CD1c-positive myeloid dendritic cell (primary cell): ENCODE measurements at regions not wholly inside any gene's neighbourhood (a gene's known extent, or its start where the extent isn't known, plus 50 kb on each side); places are given as distances from the start of the nearest gene placed in this dataset.
A peak's percentile ranks its signal among the peaks of the same experiment; 100 is the strongest.
"Not testable (repeated sequence)": the region's sequence is repeated elsewhere in the genome, so short reads cannot be mapped to it uniquely, and the experiment has no call there.

ENCODE experiments used
- DNase-seq: peaks from one replicate; pipeline ENCODE4 v3.0.0-alpha.2; 2016; ENCODE audit errors: extremely low spot score

DNA sequence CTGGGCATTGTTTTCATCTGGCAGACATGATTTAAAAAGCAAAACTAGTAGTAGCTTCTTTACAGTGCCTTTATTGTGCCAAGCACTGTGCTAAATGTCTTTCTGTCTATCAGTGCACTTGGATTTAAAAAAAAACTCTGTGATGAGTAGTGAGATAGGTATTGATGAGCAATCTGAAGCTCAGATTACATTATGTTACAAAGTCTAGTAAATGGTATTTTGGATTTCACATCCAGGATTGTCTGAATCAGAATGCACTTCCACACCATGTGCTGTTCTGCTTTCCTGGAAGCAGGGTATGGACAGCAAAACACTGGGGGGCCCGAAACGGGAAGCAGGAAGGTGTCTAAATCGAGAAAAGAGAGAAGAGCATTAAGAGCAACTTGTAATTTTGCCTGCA, 103.4 kb upstream of the CCN2 start:
- DNase-seq: no peak

DNA sequence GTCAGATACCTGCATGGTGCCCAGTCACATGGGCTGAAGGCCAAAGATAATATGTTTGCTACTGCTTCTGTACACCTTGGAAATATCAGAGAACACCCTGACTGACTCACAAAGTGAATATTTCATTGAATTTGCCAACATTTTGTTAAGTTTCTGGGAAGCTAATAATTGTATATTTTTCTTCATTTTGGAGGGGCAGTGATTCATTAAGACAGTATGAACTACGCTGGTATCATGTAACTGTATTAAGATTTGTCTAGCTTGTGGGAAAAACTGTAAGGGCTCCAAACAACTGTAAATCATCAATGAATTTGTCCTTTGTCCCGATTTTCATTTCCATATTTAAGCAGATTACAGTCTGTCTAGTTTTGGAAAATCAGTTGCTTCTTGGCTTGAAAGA, 102.3 kb upstream of the CCN2 start:
- no peak for DNase-seq

- no peak for DNase-seq
Observed at GRCh38 chr6:132052096-132052495, 100.9 kb upstream of the CCN2 start.

DNA sequence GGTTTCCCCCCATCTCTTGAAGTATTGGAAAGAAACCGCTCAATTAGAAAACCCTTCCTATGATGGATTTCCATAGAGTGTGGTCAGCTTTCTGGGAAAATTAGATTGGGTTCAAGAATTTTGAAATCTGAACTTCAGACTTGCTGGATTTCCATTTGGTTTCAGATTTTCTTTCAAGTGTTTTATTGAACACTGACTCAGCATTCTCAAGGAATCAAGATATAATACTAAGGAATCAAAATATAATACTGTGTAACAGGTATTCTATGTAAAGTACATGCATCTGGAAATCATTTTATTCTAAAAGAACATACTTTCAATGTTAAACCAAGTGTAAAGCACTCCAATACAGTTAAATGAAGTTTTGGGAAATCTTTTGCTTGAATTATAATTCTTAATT, 94.7 kb upstream of the CCN2 start:
- no peak for DNase-seq

- no peak for DNase-seq
Observed at GRCh38 chr6:132043148-132043547, 92.0 kb upstream of the CCN2 start.

DNA sequence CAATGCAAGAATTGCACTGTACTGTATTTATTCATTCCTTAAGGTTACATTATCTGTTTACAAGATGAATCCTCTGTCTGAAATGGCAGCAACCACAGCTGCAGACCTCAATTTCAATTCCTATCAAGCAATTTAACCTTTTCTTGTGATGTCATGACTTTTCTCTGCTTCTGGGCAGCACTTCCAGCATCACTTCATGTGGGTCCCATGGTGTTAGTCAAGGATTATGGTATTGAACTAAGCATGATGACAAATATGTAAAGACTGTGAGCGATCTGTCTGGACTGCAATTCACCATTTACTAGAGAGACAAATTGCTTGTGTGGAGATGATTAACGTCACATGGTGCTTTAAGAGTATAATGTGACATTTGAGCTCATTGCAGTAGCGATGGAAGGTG, 90.5 kb upstream of the CCN2 start:
- DNase-seq: no peak

DNA sequence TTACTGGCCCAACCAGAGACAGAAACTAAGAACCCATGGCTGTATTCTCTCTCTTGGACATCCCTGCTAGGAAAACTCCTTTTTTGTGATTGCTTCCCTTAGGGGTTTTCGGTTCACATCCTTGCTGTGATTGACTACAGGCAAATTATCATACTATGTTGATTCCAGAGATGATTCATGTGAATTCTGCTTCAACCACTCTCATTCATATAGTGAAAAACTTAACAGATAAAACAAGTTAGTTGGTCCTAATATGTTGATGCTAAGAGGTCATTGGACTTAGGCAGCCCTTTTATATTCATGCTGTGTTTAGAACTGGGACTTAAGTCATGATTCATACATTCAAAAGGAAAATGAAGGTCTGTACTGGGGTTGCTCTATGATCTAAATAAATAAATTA, 76.9 kb upstream of the CCN2 start:
- no peak for DNase-seq

DNA sequence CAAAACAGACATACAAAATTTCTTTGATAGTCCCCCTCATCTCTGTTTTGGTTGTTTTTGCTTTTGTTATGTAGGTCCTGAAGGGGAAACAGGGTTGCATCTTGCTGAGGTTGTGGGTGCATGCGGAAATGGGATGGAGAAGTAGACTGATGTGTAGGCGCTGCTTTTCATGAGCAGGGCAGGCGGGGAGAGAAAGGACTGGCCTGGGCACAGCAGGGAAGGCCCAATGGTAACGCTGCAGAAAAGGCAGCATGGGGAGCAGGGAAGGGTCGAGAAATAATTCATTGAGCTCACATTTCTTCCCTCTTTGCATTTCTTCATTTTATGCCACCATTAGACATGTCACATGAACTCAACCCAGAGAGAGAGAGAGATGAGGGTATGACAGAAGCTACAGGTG, 74.3 kb upstream of the CCN2 start:
- DNase-seq: no peak

GRCh38 chr6:132023490-132023889, 72.3 kb upstream of the CCN2 start:
- no peak for DNase-seq

GRCh38 chr6:132021552-132022375, 70.6 kb upstream of the CCN2 start:
- DNase-seq: no peak

DNA sequence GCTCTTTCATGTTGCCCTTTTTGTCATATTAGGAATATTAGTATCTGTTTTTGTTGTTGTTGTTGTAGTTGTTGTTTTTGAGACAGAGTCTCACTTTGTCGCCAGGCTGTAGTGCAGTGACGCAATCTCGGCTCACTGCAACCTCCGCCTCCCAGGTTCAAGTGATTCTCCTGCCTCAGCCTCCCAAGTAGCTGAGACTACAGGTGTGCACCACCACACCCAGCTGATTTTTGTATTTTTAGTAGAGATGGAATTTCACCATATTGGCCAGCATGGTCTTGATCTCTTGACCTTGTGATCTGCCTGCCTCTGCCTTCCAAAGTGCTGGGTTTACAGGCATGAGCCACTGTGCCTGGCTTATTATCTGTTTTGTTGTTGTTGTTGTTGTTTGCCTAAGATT, 69.7 kb upstream of the CCN2 start:
- DNase-seq: not testable (repeated sequence)

GRCh38 chr6:132020138-132020581, 69.0 kb upstream of the CCN2 start:
- DNase-seq: no peak

DNA sequence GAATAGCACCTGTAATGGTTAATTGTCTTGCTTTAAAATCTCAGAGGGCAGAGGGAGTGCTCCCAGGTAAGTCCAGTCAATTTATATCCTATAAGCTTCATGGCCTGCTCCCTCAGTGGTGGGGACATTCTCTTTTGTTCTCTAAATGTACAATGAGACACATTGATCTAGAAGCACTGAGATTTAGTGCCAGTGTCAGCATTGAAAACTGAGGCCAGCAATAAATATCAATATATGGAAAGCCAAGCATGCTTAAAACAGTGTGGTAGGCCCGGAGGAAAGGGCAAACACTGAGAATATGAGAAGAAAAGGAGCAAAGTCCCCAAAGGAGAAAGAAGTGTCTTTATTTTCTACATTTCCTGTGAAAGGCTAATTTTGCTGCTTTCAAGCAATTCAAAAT, 68.4 kb upstream of the CCN2 start:
- DNase-seq: no peak

DNA sequence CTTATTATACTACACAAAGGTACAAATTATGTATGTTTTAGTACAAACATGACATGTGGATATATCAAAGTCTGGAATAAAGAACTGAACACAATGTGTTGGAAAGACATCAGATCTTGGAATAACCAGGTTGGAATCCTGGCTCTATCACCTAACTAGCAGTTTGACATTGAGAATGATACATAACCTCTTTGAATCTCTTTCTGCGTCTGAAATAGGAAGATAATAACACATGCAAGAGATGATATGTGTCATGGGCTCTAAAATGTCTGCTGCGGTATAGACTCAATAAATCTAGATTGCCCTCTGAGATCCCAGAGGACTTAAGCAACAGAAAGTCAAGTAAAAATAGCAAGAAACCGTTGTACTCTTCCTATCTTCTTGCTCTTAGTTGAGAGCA, 66.8 kb upstream of the CCN2 start:
- DNase-seq: no peak

DNA sequence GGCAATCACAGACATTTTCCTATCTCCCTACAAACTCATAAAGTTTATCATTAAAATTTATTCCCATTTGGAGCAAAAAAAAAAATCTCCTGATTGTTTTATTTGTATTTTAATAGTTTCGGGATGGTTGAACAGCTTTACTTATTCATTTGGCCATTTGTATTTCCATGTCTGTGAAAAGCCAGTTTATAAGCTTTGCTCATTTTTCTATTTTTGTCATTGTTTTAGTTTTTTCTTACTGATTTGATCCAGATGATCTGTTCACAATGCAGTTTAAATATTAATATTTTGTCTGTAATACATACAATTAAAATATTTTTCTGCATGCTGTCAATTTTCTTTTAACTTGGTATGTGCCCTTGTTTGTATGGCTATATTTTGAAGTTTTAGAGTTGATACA, 65.2 kb upstream of the CCN2 start:
- DNase-seq: no peak

GRCh38 chr6:132011582-132011981, 60.4 kb upstream of the CCN2 start:
- DNase-seq: no peak

- no peak for DNase-seq
Observed at GRCh38 chr6:132009175-132009574, 58.0 kb upstream of the CCN2 start.

- no peak for DNase-seq
Observed at GRCh38 chr6:132007474-132008190, 56.5 kb upstream of the CCN2 start.

DNA sequence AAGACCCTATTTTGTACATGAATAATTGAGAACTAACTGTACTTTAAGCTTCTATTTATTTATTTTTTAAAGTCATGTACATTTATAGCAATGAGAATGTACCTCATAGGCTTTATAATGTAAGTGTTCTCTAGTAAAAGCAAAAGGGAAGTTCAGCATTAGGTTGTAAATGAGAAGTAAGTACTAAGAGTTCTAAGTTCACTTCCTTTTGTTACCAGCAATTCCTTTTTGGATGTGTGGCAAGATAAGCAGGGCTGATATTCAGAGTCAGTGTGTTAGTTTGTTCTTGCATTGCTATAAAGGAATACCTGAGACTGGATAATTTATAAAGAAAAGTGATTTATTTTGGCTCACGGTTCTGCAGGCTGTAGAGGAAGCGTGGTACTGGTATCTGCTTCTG, 54.0 kb upstream of the CCN2 start:
- DNase-seq: peak; percentile 32

DNA sequence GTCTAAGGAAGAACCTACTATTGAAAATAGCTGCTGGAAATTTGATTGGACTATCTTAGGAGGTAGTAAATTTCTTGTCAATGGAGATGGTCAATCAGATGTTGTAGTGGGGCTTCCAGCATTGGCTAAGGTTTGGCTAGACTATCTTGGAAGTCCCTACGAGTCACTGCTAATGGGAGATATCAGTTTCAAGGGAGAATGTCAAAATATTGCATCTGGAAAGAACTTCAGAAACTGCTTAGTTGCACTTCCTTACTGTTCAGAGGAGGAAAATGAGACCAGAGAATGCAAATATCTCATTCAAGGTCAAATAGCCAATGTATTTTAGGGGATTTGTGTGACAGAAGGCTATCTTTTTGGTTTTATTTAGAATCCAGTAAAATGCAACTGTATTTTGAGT, 53.5 kb upstream of the CCN2 start:
- DNase-seq: no peak

- DNase-seq: no peak
Observed at GRCh38 chr6:132003516-132004178, 52.5 kb upstream of the CCN2 start.
